GM23338 (cell line): ENCODE measurements at regions not wholly inside any gene's neighbourhood (a gene's known extent, or its start where the extent isn't known, plus 50 kb on each side); places are given as distances from the start of the nearest gene placed in this dataset.

ENCODE experiments used
- EZH2 ChIP-seq: fragments of 200-600 bp; sonication (generic); IDR thresholded peaks from one replicate; pipeline ENCODE4 v1.8.0; 2017; ENCODE audit warnings: antibody characterized with exemption, mild to moderate bottlenecking, low read depth; ENCODE audit not compliant: unreplicated experiment
- EZH2phosphoT487 ChIP-seq: fragments of 200-600 bp; sonication (generic); IDR thresholded peaks from one replicate; pipeline ENCODE4 v1.8.1; 2018; ENCODE audit warnings: antibody characterized with exemption; ENCODE audit not compliant: unreplicated experiment
- JUNB ChIP-seq: IDR thresholded peaks from one replicate; pipeline ENCODE4 v1.6.1; 2016; ENCODE audit warnings: antibody characterized with exemption; ENCODE audit not compliant: unreplicated experiment
- NANOG ChIP-seq: IDR thresholded peaks from 2 replicates; pipeline ENCODE4 v1.6.1; 2016; ENCODE audit warnings: antibody characterized with exemption, borderline replicate concordance
- POLR2AphosphoS5 ChIP-seq: IDR thresholded peaks from 2 replicates; pipeline ENCODE4 v1.6.1; 2016; ENCODE audit warnings: antibody characterized with exemption, low read depth
- TF ChIP-seq, protein P1 (sequence below): fragments of 250-450 bp; sonication (Bioruptor Pico); IDR thresholded peaks from 2 replicates; pipeline ENCODE4 v1.5.0; 2020; ENCODE audit warnings: mild to moderate bottlenecking, moderate library complexity
- TF ChIP-seq, protein P2 (sequence below): IDR thresholded peaks from one replicate; pipeline ENCODE4 v1.6.1; 2018; ENCODE audit warnings: antibody characterized with exemption; ENCODE audit not compliant: unreplicated experiment
- TF ChIP-seq, protein P3 (sequence below): IDR thresholded peaks from 2 replicates; pipeline ENCODE4 v1.6.1; 2016; ENCODE audit warnings: antibody characterized with exemption

DNA sequence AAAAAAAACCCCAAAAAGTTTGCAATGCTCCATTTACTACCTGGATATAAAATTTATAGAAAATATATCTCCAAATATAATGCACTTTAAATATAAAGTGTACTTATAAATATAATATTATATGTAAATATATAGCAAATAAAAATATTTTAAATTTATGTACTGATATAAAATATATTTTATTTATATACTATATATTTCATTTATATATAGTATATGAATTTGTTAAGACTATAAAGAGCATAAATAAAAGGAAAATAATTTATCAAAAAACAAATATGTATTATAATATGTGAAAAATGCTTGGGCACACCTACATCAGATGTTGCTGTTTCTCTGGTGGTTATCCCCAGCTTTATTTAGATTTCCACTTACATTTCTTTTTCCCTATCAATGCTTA is 71.0 kb upstream of the ZBTB18 start (continued):
- TF ChIP-seq, protein P1, sequence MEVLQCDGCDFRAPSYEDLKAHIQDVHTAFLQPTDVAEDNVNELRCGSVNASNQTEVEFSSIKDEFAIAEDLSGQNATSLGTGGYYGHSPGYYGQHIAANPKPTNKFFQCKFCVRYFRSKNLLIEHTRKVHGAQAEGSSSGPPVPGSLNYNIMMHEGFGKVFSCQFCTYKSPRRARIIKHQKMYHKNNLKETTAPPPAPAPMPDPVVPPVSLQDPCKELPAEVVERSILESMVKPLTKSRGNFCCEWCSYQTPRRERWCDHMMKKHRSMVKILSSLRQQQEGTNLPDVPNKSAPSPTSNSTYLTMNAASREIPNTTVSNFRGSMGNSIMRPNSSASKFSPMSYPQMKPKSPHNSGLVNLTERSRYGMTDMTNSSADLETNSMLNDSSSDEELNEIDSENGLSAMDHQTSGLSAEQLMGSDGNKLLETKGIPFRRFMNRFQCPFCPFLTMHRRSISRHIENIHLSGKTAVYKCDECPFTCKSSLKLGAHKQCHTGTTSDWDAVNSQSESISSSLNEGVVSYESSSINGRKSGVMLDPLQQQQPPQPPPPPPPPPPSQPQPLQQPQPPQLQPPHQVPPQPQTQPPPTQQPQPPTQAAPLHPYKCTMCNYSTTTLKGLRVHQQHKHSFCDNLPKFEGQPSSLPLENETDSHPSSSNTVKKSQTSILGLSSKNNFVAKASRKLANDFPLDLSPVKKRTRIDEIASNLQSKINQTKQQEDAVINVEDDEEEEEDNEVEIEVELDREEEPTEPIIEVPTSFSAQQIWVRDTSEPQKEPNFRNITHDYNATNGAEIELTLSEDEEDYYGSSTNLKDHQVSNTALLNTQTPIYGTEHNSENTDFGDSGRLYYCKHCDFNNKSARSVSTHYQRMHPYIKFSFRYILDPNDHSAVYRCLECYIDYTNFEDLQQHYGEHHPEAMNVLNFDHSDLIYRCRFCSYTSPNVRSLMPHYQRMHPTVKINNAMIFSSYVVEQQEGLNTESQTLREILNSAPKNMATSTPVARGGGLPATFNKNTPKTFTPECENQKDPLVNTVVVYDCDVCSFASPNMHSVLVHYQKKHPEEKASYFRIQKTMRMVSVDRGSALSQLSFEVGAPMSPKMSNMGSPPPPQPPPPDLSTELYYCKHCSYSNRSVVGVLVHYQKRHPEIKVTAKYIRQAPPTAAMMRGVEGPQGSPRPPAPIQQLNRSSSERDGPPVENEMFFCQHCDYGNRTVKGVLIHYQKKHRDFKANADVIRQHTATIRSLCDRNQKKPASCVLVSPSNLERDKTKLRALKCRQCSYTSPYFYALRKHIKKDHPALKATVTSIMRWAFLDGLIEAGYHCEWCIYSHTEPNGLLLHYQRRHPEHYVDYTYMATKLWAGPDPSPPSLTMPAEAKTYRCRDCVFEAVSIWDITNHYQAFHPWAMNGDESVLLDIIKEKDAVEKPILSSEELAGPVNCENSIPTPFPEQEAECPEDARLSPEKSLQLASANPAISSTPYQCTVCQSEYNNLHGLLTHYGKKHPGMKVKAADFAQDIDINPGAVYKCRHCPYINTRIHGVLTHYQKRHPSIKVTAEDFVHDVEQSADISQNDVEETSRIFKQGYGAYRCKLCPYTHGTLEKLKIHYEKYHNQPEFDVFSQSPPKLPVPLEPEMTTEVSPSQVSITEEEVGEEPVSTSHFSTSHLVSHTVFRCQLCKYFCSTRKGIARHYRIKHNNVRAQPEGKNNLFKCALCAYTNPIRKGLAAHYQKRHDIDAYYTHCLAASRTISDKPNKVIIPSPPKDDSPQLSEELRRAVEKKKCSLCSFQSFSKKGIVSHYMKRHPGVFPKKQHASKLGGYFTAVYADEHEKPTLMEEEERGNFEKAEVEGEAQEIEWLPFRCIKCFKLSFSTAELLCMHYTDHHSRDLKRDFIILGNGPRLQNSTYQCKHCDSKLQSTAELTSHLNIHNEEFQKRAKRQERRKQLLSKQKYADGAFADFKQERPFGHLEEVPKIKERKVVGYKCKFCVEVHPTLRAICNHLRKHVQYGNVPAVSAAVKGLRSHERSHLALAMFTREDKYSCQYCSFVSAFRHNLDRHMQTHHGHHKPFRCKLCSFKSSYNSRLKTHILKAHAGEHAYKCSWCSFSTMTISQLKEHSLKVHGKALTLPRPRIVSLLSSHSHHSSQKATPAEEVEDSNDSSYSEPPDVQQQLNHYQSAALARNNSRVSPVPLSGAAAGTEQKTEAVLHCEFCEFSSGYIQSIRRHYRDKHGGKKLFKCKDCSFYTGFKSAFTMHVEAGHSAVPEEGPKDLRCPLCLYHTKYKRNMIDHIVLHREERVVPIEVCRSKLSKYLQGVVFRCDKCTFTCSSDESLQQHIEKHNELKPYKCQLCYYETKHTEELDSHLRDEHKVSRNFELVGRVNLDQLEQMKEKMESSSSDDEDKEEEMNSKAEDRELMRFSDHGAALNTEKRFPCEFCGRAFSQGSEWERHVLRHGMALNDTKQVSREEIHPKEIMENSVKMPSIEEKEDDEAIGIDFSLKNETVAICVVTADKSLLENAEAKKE (CRISPR knock-in tag) = no peak
- TF ChIP-seq, protein P2, sequence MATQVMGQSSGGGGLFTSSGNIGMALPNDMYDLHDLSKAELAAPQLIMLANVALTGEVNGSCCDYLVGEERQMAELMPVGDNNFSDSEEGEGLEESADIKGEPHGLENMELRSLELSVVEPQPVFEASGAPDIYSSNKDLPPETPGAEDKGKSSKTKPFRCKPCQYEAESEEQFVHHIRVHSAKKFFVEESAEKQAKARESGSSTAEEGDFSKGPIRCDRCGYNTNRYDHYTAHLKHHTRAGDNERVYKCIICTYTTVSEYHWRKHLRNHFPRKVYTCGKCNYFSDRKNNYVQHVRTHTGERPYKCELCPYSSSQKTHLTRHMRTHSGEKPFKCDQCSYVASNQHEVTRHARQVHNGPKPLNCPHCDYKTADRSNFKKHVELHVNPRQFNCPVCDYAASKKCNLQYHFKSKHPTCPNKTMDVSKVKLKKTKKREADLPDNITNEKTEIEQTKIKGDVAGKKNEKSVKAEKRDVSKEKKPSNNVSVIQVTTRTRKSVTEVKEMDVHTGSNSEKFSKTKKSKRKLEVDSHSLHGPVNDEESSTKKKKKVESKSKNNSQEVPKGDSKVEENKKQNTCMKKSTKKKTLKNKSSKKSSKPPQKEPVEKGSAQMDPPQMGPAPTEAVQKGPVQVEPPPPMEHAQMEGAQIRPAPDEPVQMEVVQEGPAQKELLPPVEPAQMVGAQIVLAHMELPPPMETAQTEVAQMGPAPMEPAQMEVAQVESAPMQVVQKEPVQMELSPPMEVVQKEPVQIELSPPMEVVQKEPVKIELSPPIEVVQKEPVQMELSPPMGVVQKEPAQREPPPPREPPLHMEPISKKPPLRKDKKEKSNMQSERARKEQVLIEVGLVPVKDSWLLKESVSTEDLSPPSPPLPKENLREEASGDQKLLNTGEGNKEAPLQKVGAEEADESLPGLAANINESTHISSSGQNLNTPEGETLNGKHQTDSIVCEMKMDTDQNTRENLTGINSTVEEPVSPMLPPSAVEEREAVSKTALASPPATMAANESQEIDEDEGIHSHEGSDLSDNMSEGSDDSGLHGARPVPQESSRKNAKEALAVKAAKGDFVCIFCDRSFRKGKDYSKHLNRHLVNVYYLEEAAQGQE = no peak
- TF ChIP-seq EZH2phosphoT487 = no peak
- TF ChIP-seq JUNB = no peak
- TF ChIP-seq POLR2AphosphoS5 = no peak
- no peak for TF ChIP-seq NANOG
- TF ChIP-seq, protein P3, sequence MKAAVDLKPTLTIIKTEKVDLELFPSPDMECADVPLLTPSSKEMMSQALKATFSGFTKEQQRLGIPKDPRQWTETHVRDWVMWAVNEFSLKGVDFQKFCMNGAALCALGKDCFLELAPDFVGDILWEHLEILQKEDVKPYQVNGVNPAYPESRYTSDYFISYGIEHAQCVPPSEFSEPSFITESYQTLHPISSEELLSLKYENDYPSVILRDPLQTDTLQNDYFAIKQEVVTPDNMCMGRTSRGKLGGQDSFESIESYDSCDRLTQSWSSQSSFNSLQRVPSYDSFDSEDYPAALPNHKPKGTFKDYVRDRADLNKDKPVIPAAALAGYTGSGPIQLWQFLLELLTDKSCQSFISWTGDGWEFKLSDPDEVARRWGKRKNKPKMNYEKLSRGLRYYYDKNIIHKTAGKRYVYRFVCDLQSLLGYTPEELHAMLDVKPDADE = no peak
- TF ChIP-seq EZH2 = no peak
